AG04449 (cell line): ENCODE measurements at regions not wholly inside any gene's neighbourhood (a gene's known extent, or its start where the extent isn't known, plus 50 kb on each side); places are given as distances from the start of the nearest gene placed in this dataset.
A peak's percentile ranks its signal among the peaks of the same experiment; 100 is the strongest.
"Not testable (repeated sequence)": the region's sequence is repeated elsewhere in the genome, so short reads cannot be mapped to it uniquely, and the experiment has no call there.

ENCODE experiments used
- CTCF ChIA-PET: fragments of 350-600 bp; formaldehyde crosslinking; extraction: SDS; loops from one replicate; lab custom pipeline; 2021; ENCODE audit warnings: antibody characterized with exemption; lab: Yijun Ruan, JAX
- POLR2A ChIA-PET: fragments of 400-600, 350-600 bp; formaldehyde crosslinking; extraction: SDS; loops from one replicate; lab custom pipeline; 2020; ENCODE audit warnings: antibody characterized with exemption, inconsistent platforms; lab: Yijun Ruan, JAX
- DNase-seq: peaks from one replicate; pipeline ENCODE4 v3.0.0-alpha.2; 2010; ENCODE audit warnings: low read depth, low spot score
- H3K4me3 ChIP-seq: 2 replicates; pipeline ENCODE4 v1.5.1; 2011; ENCODE audit warnings: low read depth, mild to moderate bottlenecking, control low read depth, low read length
- TF ChIP-seq, protein P1 (sequence below): IDR thresholded peaks from one replicate; pipeline ENCODE4 v1.5.1; 2011; ENCODE audit warnings: mild to moderate bottlenecking, moderate library complexity, low read length, control low read depth, inconsistent platforms; ENCODE audit not compliant: insufficient read depth; ENCODE audit errors: missing control alignments

DNA sequence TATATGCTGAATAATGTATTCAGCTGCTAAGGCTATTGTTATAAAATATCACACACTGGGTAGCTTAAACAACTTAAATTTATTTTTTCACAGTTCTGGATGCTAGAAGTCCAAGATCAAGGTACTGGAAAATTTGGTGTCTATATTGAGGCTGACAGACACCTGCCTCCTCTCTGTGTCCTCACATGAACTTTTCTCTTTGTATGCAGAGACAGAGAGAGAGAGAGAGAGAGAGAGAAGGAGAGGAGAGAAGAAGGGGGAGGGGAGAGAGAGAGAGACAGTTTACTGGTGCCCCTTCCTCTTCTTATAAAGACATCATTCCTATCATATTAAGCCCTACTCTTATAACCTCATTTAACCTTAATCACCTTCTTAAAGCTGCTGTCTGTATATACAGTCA is 320.1 kb upstream of the THBS1 start:
- POLR2A ChIA-PET = interaction anchor here (0.6 to 1.2 kb wide), 5 partner anchors 10 to 326 kb away, joined by 3 to 8 read pairs (median 3); partner anchors contain the start of gene THBS1

GRCh38 chr15:39261397-39262183 is 319.3 kb upstream of the THBS1 start:
- H3K4me3 ChIP-seq, DNase-seq: not testable (repeated sequence)
- POLR2A ChIA-PET = interaction anchor here (0.6 to 1.2 kb wide), 6 partner anchors 9 to 325 kb away, joined by 3 to 8 read pairs (median 3); partner anchors contain the start of gene THBS1
- CTCF ChIA-PET = interaction anchor here (1.0 to 1.3 kb wide), 5 partner anchors 11 to 319 kb away, joined by 3 to 4 read pairs (median 3); partner anchors contain the start of gene THBS1

More for the DNA sequence above, 320.1 kb upstream of the THBS1 start:
- no peak overlapping the region for H3K4me3 ChIP-seq
- CTCF ChIA-PET = interaction anchor here (1.0 to 1.3 kb wide), 4 partner anchors 10 to 89 kb away, joined by 3 to 4 read pairs (median 3); no protein-coding TSS in a partner anchor
- TF ChIP-seq, protein P1, sequence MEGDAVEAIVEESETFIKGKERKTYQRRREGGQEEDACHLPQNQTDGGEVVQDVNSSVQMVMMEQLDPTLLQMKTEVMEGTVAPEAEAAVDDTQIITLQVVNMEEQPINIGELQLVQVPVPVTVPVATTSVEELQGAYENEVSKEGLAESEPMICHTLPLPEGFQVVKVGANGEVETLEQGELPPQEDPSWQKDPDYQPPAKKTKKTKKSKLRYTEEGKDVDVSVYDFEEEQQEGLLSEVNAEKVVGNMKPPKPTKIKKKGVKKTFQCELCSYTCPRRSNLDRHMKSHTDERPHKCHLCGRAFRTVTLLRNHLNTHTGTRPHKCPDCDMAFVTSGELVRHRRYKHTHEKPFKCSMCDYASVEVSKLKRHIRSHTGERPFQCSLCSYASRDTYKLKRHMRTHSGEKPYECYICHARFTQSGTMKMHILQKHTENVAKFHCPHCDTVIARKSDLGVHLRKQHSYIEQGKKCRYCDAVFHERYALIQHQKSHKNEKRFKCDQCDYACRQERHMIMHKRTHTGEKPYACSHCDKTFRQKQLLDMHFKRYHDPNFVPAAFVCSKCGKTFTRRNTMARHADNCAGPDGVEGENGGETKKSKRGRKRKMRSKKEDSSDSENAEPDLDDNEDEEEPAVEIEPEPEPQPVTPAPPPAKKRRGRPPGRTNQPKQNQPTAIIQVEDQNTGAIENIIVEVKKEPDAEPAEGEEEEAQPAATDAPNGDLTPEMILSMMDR = no peak
- no peak for DNase-seq

DNA sequence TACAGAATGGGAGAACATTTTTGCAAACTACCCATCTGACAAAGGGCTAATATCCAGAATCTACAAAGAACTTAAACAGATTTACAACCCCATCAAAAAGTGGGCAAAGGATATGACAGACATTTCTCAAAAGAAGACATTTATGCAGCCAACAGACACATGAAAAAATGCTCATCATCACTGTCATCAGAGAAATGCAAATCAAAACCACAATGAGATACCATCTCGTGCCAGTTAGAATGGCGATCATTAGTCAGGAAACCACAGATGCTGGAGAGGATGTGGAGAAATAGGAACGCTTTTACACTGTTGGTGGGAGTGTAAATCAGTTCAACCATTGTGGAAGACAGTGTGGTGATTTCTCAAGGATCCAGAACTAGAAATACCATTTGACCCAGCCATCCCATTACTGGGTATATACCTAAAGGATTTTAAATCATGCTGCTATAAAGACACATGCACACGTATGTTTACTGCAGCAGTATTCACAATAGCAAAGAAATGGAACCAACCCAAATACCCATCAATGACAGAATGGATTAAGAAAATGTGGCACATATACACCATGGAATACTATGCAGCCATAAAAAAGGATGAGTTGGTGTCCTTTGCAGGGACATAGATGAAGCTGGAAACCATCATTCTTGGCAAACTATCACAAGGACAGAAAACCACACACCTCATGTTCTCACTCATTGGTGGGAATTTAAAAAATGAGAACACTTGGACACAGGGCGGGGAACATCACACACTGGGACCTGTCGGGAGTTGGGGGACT is 317.7 kb upstream of the THBS1 start:
- CTCF ChIA-PET, H3K4me3 ChIP-seq: not testable (repeated sequence)
- peak; percentile 63 for DNase-seq
- POLR2A ChIA-PET = interaction anchor here (1.0 kb wide), 1 partner anchor 317 kb away, joined by 4 read pairs; the partner anchor contains the start of gene THBS1

GRCh38 chr15:39265261-39265660 is 315.6 kb upstream of the THBS1 start:
- TF ChIP-seq, protein P1 = no peak
- H3K4me3 ChIP-seq = no peak overlapping the region
- DNase-seq = no peak
- CTCF ChIA-PET = interaction anchor here (1.1 to 1.8 kb wide), 2 partner anchors 93 to 566 kb away, joined by 4 to 6 read pairs; no protein-coding TSS in a partner anchor
- POLR2A ChIA-PET = interaction anchor here (2.7 kb wide), 1 partner anchor 316 kb away, joined by 12 read pairs; the partner anchor contains the start of gene THBS1

GRCh38 chr15:39266890-39267289 is 314.0 kb upstream of the THBS1 start:
- no peak overlapping the region for H3K4me3 ChIP-seq
- ChIA-PET POLR2A (interaction anchor here (2.7 kb wide), 1 partner anchor 314 kb away, joined by 12 read pairs; the partner anchor contains the start of gene THBS1), CTCF (interaction anchor here (1.8 kb wide), 1 partner anchor 94 kb away, joined by 6 read pairs; no protein-coding TSS in a partner anchor)
- DNase-seq = no peak
- TF ChIP-seq, protein P1 = no peak

- TF ChIP-seq, protein P1 = no peak
- no peak for DNase-seq
- H3K4me3 ChIP-seq = no peak overlapping the region
- CTCF ChIA-PET = no interaction called here
- POLR2A ChIA-PET = interaction anchor here (2.7 kb wide), 1 partner anchor 313 kb away, joined by 12 read pairs; the partner anchor contains the start of gene THBS1
These were observed 313.2 kb upstream of the THBS1 start for GRCh38 chr15:39267685-39268084.
